HL-60 (cell line): ENCODE measurements at regions not wholly inside any gene's neighbourhood (a gene's known extent, or its start where the extent isn't known, plus 50 kb on each side); places are given as distances from the start of the nearest gene placed in this dataset.

ENCODE experiments used
- CTCF ChIP-seq: IDR thresholded peaks from one replicate; pipeline ENCODE4 v1.5.1; 2011; ENCODE audit warnings: low read length, control low read depth, inconsistent platforms; ENCODE audit not compliant: insufficient read depth
- POLR2AphosphoS5 ChIP-seq: IDR thresholded peaks from 2 replicates; pipeline ENCODE4 v1.6.1; 2012; ENCODE audit warnings: low read depth
- SPI1 ChIP-seq: IDR thresholded peaks from 2 replicates; pipeline ENCODE4 v1.6.1; 2012; ENCODE audit warnings: low read depth, mild to moderate bottlenecking, borderline replicate concordance

DNA sequence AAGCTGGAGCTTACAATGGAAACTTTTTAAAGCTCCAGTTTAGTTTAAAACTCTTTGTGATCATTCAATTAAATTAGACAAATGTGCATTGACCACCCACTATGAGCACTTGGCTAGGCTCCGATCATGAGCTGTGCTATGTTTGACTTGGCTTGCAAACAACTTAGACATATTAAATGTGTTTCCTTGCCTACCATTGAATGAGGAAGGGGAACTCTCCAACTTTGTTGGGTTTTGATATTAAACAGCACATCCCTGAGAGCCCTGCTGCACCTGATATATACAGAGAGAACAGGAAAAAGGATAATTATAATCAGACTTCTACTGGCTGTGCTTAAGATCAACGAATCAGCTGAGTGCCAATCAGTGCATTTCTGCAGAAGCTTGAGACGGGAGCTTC is 71.4 kb upstream of the ADGRL3 start:
- no peak for TF ChIP-seq CTCF
- TF ChIP-seq POLR2AphosphoS5: no peak
- no peak; the same call in 1 of the 2 replicates for TF ChIP-seq SPI1
